Skeletal muscle tissue (tissue), 3 donors: ENCODE measurements at regions not wholly inside any gene's neighbourhood (a gene's known extent, or its start where the extent isn't known, plus 50 kb on each side); places are given as distances from the start of the nearest gene placed in this dataset.

Experiments
- H3K27ac ChIP-seq: one replicate; pipeline ENCODE4 v1.7.0; 2013; ENCODE audit warnings: mild to moderate bottlenecking, low read depth, low read length, inconsistent platforms
- H3K27me3 ChIP-seq, 3 donors: one replicate each; pipeline ENCODE4 v1.7.0; 2013; ENCODE audit warnings: low read length in 3 of 3; ENCODE audit not compliant: control insufficient read depth in 3 of 3, insufficient read depth in 3 of 3
- H3K36me3 ChIP-seq, 3 donors: one replicate each; pipeline ENCODE4 v1.7.0; 2013; ENCODE audit warnings: low read length in 3 of 3; ENCODE audit not compliant: control insufficient read depth in 3 of 3, insufficient read depth in 3 of 3
- H3K4me1 ChIP-seq, 3 donors: one replicate each; pipeline ENCODE4 v1.7.0; 2013; ENCODE audit warnings: low read length in 3 of 3, mild to moderate bottlenecking in 3 of 3; ENCODE audit not compliant: control insufficient read depth in 3 of 3, insufficient read depth in 3 of 3
- H3K4me3 ChIP-seq, 3 donors: one replicate each; pipeline ENCODE4 v1.7.0; 2013; ENCODE audit warnings: low read length in 3 of 3
- H3K9ac ChIP-seq, 3 donors: one replicate each; pipeline ENCODE4 v1.7.0; 2013; ENCODE audit warnings: low read length in 3 of 3, mild to moderate bottlenecking in 3 of 3, moderate library complexity in 2 of 3, low read depth in 1 of 3
- H3K9me3 ChIP-seq, 3 donors: one replicate each; pipeline ENCODE4 v1.7.0; 2013; ENCODE audit warnings: low read length in 3 of 3; ENCODE audit not compliant: control insufficient read depth in 3 of 3
- donor health status: Osteomylitis.

GRCh38 chr14:101466456-101467180 is 94.7 kb upstream of the DIO3 start:
- H3K9ac ChIP-seq: no peak overlapping the region
- no peak overlapping the region for H3K4me3 ChIP-seq
- H3K27me3 ChIP-seq: peaks cover 2 to 10% (median 4%) of the 10 kb centered on the region in 3 donors
- no peaks in the 10 kb centered on the region for H3K9me3 ChIP-seq
- no peak overlapping the region for H3K27ac ChIP-seq
- H3K36me3 ChIP-seq: no peaks in the 10 kb centered on the region
- no peaks in the 10 kb centered on the region for H3K4me1 ChIP-seq

DNA sequence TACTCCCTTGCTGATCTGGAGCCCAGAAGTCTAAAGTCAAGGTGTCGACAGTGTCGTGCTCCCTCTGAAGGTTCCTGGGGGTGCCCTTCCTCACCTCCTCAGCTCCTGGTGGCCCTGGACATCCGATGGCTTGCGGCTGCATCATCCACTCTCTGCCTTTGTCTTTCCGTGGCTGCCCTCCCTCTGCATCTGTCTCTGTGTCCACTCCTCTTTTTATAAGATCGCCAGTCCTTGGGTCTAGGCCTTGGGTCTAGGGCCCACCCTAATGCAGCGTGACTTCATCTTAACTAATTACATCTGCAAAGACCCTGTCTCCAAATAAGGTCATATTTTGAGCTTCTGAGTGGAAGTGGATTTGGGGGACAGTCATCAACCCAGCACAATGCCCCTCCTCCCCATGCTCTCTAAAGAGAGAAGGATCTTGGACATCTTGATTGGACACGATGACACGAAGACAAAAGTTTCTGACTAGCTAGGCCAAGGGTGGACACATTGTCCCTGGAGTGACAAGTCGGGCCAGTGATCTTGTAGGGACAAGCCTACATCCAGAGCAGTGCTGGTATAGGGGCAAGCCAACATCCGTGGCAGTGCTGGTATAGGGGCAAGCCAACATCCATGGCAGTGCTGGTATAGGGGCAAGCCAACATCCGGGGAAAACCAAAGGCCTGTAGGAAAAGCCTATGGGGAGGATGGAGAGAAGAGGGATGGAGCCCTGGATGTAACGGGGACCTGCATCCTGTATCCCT is 93.9 kb upstream of the DIO3 start:
- H3K4me3 ChIP-seq: no peak overlapping the region
- peaks cover 0 to 10% (median 4%) of the 10 kb centered on the region in 3 donors for H3K27me3 ChIP-seq
- no peak overlapping the region for H3K9ac ChIP-seq
- no peaks in the 10 kb centered on the region for H3K9me3 ChIP-seq
- H3K27ac ChIP-seq: no peak overlapping the region
- no peaks in the 10 kb centered on the region for H3K36me3 ChIP-seq
- no peaks in the 10 kb centered on the region for H3K4me1 ChIP-seq

GRCh38 chr14:101469382-101470247 is 91.7 kb upstream of the DIO3 start:
- no peak overlapping the region for H3K27ac ChIP-seq
- no peak overlapping the region for H3K4me3 ChIP-seq
- peaks cover 0 to under 1% (median 0%) of the 10 kb centered on the region in 3 donors for H3K4me1 ChIP-seq
- H3K9ac ChIP-seq: no peak overlapping the region
- no peaks in the 10 kb centered on the region for H3K9me3 ChIP-seq
- H3K36me3 ChIP-seq: no peaks in the 10 kb centered on the region
- peaks cover 7 to 11% (median 11%) of the 10 kb centered on the region in 3 donors for H3K27me3 ChIP-seq

GRCh38 chr14:101470266-101470665 is 91.0 kb upstream of the DIO3 start:
- Histone ChIP-seq H3K9ac (no peak overlapping the region), H3K36me3 (no peaks in the 10 kb centered on the region), H3K27me3 (peaks cover 9 to 18% (median 16%) of the 10 kb centered on the region in 3 donors), H3K4me1 (peaks cover 0 to 4% (median 0%) of the 10 kb centered on the region in 3 donors), H3K9me3 (no peaks in the 10 kb centered on the region), H3K27ac (no peak overlapping the region), H3K4me3 (no peak overlapping the region)

- H3K27me3 ChIP-seq: peaks cover 15 to 31% (median 29%) of the 10 kb centered on the region in 3 donors
- peaks cover 3 to 9% (median 6%) of the 10 kb centered on the region in 3 donors for H3K4me1 ChIP-seq
- no peak overlapping the region for H3K9ac ChIP-seq
- no peaks in the 10 kb centered on the region for H3K36me3 ChIP-seq
- H3K27ac ChIP-seq: no peak overlapping the region
- H3K4me3 ChIP-seq: no peak overlapping the region
- H3K9me3 ChIP-seq: no peaks in the 10 kb centered on the region
These were observed 89.4 kb upstream of the DIO3 start for GRCh38 chr14:101471723-101472517.

DNA sequence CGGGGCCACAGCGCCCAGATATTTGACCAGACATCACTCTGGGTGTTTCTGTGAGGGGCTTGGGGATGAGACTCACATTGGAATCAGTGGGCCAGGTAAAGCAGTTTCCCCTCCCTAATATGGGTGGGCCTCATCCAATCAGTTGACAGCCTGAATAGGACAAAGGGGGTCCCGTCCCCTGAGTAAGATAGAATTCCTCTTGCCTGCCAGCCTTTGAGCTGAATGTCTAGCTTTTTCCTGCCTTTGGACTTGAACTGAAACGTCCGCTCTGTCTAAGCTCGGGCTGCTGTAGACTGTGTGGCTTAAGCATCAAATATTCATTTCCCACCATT is 88.8 kb upstream of the DIO3 start:
- H3K27me3 ChIP-seq: peaks cover 15 to 33% (median 32%) of the 10 kb centered on the region in 3 donors
- H3K9ac ChIP-seq: no peak overlapping the region
- H3K27ac ChIP-seq: no peak overlapping the region
- no peaks in the 10 kb centered on the region for H3K36me3 ChIP-seq
- H3K9me3 ChIP-seq: no peaks in the 10 kb centered on the region
- peaks cover 3 to 9% (median 6%) of the 10 kb centered on the region in 3 donors for H3K4me1 ChIP-seq
- no peak overlapping the region for H3K4me3 ChIP-seq

GRCh38 chr14:101473045-101473729 is 88.1 kb upstream of the DIO3 start:
- no peak overlapping the region for H3K27ac ChIP-seq
- H3K36me3 ChIP-seq: no peaks in the 10 kb centered on the region
- no peak overlapping the region for H3K4me3 ChIP-seq
- no peak overlapping the region for H3K9ac ChIP-seq
- peaks cover 15 to 33% (median 33%) of the 10 kb centered on the region in 3 donors for H3K27me3 ChIP-seq
- no peaks in the 10 kb centered on the region for H3K9me3 ChIP-seq
- H3K4me1 ChIP-seq: peaks cover 3 to 9% (median 6%) of the 10 kb centered on the region in 3 donors

DNA sequence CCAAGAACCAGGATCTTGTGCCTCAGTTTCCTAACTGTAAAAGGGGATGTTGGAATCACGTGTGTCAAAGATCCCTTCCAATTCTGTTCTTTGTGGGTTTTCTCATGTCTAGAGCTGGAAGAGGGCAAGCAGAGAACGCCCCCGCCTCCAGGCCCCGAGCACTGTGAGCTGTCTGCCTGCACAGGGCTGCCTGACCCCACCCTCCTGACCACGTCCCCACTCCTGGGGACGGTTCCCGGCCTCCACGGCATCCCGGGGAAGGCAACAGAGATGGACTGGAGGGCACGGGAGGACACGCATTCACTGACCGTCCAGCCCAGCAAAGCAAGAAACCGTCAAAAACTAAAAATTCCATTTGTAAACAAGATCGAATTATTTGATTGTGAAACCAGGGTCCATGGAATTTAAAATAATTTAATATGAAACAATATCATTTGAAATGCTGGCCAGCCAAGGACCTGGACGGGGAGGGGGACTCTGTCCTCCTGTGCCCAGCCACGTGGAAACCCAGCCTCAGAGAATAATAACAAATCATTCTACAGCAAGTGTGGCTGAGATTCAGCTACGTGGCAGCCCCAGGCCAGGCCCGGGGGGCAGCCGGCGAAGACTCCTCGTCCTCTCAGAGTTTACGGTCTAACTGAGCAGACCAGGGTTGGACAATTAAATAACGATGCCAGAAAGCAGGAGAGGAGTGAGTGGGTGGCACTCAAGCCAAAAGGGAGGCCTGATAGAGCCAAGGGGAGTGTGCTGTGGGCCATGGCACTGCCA is 87.3 kb upstream of the DIO3 start:
- H3K36me3 ChIP-seq: no peaks in the 10 kb centered on the region
- no peak overlapping the region for H3K9ac ChIP-seq
- H3K27me3 ChIP-seq: peaks cover 15 to 36% (median 34%) of the 10 kb centered on the region in 3 donors
- H3K9me3 ChIP-seq: no peaks in the 10 kb centered on the region
- H3K4me3 ChIP-seq: no peak overlapping the region
- peaks cover 3 to 9% (median 6%) of the 10 kb centered on the region in 3 donors for H3K4me1 ChIP-seq
- H3K27ac ChIP-seq: no peak overlapping the region
